Sigmoid colon (tissue), 4 donors: ENCODE measurements at regions not wholly inside any gene's neighbourhood (a gene's known extent, or its start where the extent isn't known, plus 50 kb on each side); places are given as distances from the start of the nearest gene placed in this dataset.

Experiments
- POLR2A ChIP-seq, 2 donors: fragments of 450-650 bp; IDR thresholded peaks; one replicate each; pipeline ENCODE4 v1.6.1; 2016; ENCODE audit warnings: antibody characterized with exemption in 2 of 2, mild to moderate bottlenecking in 2 of 2, moderate library complexity in 2 of 2
- POLR2AphosphoS5 ChIP-seq, 4 donors: sonication (generic); formaldehyde crosslinking; IDR thresholded peaks; one replicate each; pipeline ENCODE4 v1.6.1; 2017; ENCODE audit warnings: antibody characterized with exemption in 4 of 4
- TF ChIP-seq, protein P1 (sequence below), 4 experiments: fragments of 450-650 bp in 3 of 4; fragments of 200-600 bp in 1 of 4; IDR thresholded peaks; one replicate each; pipeline ENCODE4 v1.5.1; 2016 to 2019; ENCODE audit warnings: antibody characterized with exemption in 4 of 4, mild to moderate bottlenecking in 3 of 4, moderate library complexity in 2 of 4

DNA sequence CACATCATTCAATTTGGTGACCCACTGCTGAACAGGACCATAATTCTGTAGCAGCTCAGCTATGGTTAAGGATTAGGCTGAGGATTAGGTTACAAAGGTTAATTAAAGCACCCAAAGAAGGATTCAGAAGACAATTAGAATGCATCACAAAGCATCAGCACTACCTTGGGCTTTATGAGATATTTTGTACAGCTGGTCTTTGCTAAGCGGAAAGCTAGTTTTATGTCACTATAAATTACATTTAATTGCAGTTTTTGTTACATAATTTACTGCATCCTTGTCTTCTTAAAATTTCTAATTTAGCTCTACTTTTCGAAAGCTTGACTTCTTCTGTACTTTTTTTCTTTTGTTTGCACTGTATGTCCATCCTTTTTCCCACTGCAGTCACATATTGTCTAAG is 711.5 kb downstream of the RPS29 start:
- TF ChIP-seq, protein P1, sequence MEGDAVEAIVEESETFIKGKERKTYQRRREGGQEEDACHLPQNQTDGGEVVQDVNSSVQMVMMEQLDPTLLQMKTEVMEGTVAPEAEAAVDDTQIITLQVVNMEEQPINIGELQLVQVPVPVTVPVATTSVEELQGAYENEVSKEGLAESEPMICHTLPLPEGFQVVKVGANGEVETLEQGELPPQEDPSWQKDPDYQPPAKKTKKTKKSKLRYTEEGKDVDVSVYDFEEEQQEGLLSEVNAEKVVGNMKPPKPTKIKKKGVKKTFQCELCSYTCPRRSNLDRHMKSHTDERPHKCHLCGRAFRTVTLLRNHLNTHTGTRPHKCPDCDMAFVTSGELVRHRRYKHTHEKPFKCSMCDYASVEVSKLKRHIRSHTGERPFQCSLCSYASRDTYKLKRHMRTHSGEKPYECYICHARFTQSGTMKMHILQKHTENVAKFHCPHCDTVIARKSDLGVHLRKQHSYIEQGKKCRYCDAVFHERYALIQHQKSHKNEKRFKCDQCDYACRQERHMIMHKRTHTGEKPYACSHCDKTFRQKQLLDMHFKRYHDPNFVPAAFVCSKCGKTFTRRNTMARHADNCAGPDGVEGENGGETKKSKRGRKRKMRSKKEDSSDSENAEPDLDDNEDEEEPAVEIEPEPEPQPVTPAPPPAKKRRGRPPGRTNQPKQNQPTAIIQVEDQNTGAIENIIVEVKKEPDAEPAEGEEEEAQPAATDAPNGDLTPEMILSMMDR (IDR thresholded peaks at IDR 0.05) = no peak
- TF ChIP-seq POLR2AphosphoS5 (IDR thresholded peaks at IDR 0.05) (no peak), POLR2A (IDR thresholded peaks at IDR 0.05) (no peak)
